ENCODE measurements at regions not wholly inside any gene's neighbourhood (a gene's known extent, or its start where the extent isn't known, plus 50 kb on each side); places are given as distances from the start of the nearest gene placed in this dataset.
"Not testable (repeated sequence)": the region's sequence is repeated elsewhere in the genome, so short reads cannot be mapped to it uniquely, and the experiment has no call there.

DNA sequence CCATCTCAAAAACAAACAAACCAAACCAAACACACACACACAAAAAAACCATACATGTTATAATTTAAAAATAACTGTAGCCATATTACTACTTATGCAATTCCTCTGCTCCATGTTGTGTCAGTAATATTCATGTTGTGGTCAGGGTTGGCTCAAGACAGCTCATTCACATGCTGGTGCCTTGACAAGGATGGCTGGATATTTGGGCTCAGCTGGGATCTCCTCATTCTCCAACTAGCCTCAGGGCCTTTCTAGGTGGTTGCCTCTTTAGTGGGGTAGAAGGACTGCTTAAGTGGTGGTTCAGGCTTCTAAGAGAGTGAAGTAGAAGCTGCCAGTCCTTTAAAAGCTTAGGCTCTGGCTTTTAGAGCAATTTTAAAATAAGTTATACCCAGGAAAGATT is 189.3 kb downstream of the ADRA2A start:
- DNase-seq (ENCODE audit: low spot score), result no peak

- no peak for DNase-seq (ENCODE audit: low spot score)
Observed at GRCh38 chr10:111267673-111268072, 190.8 kb downstream of the ADRA2A start.

DNA sequence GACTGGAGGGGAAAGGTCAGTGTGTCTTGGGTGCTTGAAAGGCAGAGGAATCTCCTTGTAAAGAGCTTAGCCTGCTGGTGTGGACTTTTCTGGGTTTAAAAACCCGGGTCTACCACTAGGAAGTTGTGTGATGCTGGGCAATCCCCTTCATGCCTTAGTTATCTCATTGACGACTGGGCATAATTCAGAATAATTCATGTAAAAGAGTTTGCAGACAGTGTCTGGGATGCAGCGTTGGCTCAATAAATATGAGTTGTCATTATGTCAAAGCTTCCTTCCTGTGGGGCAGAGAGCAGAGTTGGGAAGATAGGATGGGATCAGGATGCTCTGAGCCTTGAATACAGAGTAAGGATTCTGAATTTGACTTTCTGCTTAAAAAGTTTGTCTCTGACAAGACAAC is 196.4 kb downstream of the ADRA2A start:
- no peak for DNase-seq (ENCODE audit: low spot score)

GRCh38 chr10:111273635-111274034 is 196.8 kb downstream of the ADRA2A start:
- no peak for DNase-seq (ENCODE audit: low spot score)

GRCh38 chr10:111275091-111275490 is 198.3 kb downstream of the ADRA2A start:
- DNase-seq (ENCODE audit: low spot score), result no peak

DNA sequence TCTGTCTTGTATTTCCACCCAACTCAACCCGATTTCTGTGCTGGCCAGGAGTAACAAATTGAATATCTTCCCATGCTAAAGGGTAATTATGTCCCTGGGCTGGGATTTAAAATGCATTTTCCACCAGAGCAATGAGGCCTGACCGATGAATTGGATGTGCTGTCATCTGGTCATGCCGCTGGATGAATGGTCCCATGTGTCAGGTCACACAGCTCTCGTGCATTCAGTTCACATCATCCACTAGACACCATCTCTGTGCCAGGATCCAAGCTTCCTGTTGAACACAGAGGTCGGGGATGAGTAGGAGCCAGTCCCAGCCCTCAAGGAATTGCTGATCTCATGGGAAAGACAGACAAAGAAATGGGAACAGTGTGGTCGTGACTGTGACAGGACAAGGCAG is 200.8 kb downstream of the ADRA2A start:
- no peak for DNase-seq (ENCODE audit: low spot score)

GRCh38 chr10:111278266-111278665 is 201.4 kb downstream of the ADRA2A start:
- no peak for DNase-seq (ENCODE audit: low spot score)

DNA sequence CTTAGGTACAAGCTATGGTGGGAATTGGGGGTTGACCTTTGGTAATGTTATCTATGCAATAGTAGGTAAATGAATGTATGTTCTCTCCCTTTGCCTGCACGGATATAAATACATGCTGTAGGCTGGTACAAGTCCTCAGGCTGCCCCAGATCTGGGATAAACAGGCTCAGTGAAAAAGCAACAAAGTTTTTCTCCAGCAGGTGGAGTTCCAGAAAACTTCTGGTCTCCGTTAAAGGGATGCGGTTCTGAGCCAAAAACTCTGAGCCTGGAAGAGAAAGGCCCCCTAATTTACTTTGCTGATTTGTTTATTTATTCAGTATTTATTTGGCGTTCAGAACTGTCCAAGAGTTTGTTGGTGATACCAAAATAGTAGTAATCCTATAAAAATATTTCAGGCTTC is 204.7 kb downstream of the ADRA2A start:
- no peak for DNase-seq (ENCODE audit: low spot score)

DNA sequence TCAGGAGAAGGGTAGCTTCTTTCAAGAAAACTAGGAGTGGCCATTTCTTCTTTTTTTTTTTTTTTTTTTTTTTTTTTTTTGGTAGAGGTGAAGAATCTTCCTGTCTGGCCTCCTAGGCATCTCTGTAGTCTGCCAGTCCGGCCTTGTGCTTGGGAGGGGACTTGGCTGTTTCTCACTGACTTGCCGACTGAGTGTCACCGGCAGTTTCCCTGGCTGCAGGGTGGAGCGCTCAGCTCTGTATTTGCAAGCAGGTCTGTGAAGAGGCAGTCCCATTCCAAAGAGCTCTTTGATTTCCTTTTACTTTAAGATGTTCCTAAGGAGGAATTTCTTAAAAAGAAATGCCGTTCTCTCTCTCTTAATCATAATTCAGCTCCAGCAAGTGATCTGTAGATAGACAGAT is 212.6 kb downstream of the ADRA2A start:
- no peak for DNase-seq (ENCODE audit: low spot score)

GRCh38 chr10:111290649-111291048 is 213.8 kb downstream of the ADRA2A start:
- DNase-seq (ENCODE audit: low spot score), result no peak

DNA sequence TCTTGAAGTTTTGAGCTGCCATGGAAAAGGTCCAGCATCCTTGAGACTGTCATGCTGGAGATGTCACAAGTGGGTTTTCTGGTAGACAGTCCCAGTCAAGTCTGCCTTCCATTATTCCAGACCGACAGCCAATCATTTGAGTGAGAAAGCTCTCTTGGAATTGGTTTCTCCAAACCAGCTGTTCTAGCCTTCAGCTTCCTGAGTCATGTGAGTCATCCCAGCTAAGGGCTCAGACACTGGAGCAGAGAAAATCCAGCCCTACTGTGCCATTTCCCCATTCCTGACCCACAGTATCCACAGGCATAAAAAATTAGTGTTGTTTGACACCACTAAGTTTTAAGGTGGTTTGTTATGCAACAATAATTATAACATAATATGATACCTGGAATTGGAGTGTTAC is 219.0 kb downstream of the ADRA2A start:
- no peak for DNase-seq (ENCODE audit: low spot score)

DNA sequence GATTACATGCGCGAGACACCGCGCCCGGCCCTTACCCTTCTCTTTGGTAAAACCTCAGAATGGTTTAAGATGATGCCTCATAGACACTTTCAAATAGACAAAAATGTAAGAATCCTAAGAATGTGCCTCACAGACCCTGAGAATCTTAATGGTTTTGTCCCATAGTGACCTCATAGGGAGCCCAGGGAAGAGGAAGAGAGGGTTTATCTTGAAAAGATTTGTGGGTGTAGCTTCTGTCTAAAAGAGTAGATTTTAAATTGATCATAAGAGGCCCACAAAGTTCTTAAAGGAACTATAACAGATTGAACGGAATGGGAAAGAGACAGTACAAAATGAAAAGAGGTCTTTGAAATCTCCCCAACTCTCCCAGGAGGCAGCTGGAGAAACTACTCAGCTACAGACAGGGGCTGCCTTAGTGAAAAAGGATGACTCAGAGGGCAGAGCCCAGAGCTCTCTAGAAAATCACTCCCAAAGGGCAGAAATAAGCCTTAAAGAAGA is 220.6 kb downstream of the ADRA2A start:
- DNase-seq (ENCODE audit: low spot score), result no peak

DNA sequence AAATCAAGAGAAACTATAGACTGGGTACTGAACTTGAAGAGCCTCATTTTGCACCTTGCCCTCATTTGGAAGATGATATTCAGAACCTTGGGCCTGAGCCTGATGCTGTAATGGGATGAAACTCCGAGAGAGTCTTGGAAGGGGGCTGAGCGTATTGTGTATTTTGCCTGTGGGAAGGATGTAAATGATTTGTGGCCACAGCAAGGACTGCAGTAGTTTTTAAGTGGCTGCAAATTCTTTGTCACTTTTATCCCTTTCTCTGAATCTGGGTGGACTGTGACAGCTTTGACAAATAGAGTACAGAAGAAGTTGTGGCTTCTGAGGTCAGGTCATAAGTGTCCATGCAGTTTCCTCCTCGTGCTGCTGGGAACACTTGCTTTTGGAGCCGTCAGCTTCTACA is 221.2 kb downstream of the ADRA2A start:
- DNase-seq (ENCODE audit: low spot score), result no peak

DNA sequence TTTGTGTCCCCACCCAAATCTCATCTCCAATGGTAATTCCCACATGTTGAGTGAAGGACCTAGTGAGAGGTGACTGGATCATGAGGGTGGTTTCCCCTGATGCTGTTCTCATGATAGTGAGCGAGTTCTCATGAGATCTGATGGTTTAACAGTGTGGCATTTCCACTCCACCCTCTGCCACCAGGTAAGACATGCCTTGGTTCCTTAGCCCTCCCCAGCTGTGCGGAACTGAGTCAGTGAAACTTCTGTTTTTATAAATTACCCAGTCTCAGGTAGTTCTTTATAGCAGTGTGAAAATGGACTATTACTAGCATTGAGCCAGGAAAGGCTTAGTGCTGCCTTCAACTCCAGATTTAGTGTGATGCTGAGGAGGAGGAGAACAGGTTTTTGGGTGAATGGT is 222.2 kb downstream of the ADRA2A start:
- no peak for DNase-seq (ENCODE audit: low spot score)

- no peak for DNase-seq (ENCODE audit: low spot score)
Observed at GRCh38 chr10:111303887-111304286, 227.1 kb downstream of the ADRA2A start.

- no peak for DNase-seq (ENCODE audit: low spot score)
Observed at GRCh38 chr10:111316722-111317212, 239.9 kb downstream of the ADRA2A start.

GRCh38 chr10:111319866-111320265 is 243.0 kb downstream of the ADRA2A start:
- no peak for DNase-seq (ENCODE audit: low spot score)

- no peak for DNase-seq (ENCODE audit: low spot score)
Observed at GRCh38 chr10:111323389-111323966, 246.6 kb downstream of the ADRA2A start.

DNA sequence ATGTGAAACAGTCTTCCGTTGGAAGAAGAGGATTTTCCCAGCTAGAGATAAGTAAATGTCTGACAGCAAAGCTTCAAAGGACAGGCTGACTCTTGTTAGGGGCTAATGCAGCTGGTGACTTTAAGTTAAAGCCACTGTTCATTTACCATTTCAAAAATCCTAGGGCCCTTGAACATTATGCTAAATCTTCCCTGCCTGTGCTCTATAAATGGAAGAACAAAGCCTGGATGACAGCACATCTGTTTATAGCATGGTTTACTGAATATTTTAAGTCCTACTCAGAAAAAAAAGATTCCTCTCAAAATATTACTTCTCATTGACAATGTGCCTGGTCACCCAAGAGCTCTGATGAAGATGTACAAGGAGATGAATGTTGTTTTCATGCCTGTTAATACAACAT is 255.3 kb downstream of the ADRA2A start:
- DNase-seq (ENCODE audit: low spot score), result not testable (repeated sequence)

GRCh38 chr10:111335826-111336225 is 259.0 kb downstream of the ADRA2A start:
- DNase-seq (ENCODE audit: low spot score), result no peak

DNA sequence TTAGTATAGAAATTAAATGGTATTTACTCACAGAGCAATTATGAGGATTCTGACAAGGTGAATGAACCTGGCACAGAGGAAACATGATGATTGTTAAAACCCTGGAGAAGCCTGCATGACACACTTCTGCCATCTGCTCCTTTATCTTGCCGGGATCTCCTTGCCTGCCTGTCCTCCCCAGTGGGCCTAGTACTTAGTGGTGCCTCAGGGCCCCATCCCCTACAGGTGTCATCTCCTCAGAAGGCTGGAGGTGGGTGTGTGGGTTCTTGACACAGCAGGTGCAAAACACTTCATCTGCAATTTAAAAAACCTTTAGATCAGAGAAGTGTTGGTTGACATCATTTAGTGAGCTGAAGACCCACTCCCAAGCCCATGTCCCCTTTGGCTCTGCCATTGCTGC is 261.2 kb downstream of the ADRA2A start:
- no peak for DNase-seq (ENCODE audit: low spot score)

DNA sequence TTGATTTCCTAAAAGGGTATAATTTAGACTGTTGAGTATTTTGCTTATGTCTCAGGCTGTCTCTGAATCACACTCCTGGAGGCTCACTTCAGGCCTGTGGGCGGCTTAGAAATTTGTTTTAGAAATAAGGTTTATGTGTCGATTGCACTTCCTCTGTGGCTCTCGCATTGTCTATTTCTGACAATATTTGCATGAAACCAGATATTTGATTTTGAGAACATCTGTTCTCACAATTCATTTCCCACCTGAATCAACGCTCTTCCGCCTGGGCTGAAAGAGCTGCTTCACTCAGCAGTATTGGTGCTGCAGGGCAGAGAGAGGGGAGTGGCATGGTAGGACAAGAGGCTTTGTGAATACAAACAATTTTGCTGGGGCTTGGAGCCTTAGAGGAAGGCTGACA is 262.0 kb downstream of the ADRA2A start:
- DNase-seq (ENCODE audit: low spot score), result no peak

DNA sequence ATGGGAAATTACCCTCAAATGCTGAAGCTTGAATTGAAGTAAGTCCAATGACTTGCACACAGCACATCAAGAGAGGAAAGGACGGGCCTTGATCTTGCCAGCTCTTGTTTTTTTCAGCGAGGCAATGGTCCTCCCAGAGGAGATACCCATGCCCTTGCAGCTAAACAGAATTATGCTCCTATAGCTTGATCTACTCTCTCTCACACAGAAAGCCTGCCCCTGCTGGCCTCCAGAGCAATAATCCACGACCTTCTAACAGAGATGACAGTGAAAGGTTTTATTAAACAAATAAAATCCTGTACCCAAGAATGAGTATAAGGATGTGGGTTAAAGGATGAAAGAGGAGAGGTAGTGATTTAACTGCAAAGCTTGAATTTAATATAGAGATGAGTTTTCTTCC is 268.0 kb downstream of the ADRA2A start:
- no peak for DNase-seq (ENCODE audit: low spot score)

DNA sequence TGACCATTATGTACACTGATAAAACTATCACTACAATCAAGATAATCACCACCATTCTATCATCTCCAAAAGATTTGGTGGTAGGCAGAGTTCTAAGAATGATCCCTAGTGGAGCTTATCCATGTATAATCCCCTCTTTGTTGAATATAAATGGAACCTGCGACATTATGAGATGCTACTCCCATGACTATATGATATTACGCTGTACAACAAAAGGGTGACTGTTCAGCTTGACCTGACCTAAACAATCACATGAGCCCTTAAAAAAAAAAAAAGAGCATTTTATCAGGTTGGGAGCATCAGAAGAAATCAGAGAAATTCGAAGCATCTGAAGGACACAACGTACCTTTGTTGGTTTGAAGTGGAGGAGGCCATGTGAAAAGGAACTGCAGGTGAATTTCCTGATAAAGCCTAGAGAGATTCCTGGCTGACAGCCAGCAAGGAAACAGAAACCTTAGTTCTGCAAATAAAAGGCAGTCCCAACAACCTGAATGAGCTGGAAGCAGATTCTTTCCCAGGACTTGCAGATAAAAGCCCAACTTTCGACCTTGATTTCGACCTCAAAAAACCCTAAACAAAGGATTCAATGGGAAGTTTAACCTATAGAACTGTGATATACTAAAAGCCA is 270.7 kb downstream of the ADRA2A start:
- no peak for DNase-seq (ENCODE audit: low spot score)

Data from activated CD4-positive, alpha-beta T cell treated with anti-CD3 and anti-CD28 coated beads, Interleukin-2, Interleukin-4, amounts not matched to agents 100 ng/mL and 50 ng/mL, durations not matched to agents 16 hours and 8 hours (primary cell).